HUES64 (cell line): ENCODE measurements at regions not wholly inside any gene's neighbourhood (a gene's known extent, or its start where the extent isn't known, plus 50 kb on each side); places are given as distances from the start of the nearest gene placed in this dataset.

Experiments
- H3K27ac ChIP-seq: 2 replicates; pipeline ENCODE4 v1.7.0; 2013; ENCODE audit warnings: low read depth, low read length, inconsistent platforms
- H3K27me3 ChIP-seq: 2 replicates; pipeline ENCODE4 v1.6.1; 2013; ENCODE audit warnings: mild to moderate bottlenecking, low read length; ENCODE audit not compliant: insufficient read depth
- H3K36me3 ChIP-seq: 2 replicates; pipeline ENCODE4 v1.6.1; 2013; ENCODE audit warnings: mild to moderate bottlenecking, low read length; ENCODE audit not compliant: insufficient read depth
- H3K4me1 ChIP-seq: 2 replicates; pipeline ENCODE4 v1.6.1; 2013; ENCODE audit warnings: mild to moderate bottlenecking, low read length, moderate library complexity; ENCODE audit not compliant: insufficient read depth
- H3K4me3 ChIP-seq: 2 replicates; pipeline ENCODE4 v1.5.1; 2013; ENCODE audit warnings: mild to moderate bottlenecking, low read length, moderate library complexity
- H3K9ac ChIP-seq: 2 replicates; pipeline ENCODE4 v1.6.1; 2013; ENCODE audit warnings: mild to moderate bottlenecking, low read depth, low read length
- H3K9me3 ChIP-seq: 2 replicates; pipeline ENCODE4 v1.6.1; 2013; ENCODE audit warnings: low read depth, low read length; ENCODE audit not compliant: insufficient read depth
- WGBS: fragments of 150-250, 120-280 bp; methylation state at CpG from one replicate; pipeline ENCODE4 v1.1.7; 2013; ENCODE audit warnings: missing lambda C conversion rate; 5-methylcytosine and 5-hydroxymethylcytosine counted together

DNA sequence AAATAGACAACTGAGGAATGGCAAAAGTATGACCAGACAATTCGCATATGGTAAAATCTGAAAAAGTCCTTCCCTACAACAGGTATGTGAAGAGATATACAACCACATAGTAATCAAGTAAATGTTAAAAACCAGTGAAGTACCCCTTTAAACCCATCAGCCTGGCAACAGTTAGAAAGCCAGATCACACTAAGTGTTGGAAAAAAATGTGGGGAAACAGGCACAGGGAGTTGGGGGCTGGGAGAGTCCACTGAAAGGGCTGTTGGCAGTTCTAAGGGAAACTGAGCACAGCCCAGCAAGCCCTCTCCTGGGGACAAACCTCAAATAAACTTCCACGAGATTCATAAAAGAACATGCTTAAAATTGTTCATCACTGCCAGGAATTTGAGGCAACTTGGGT, 242.1 kb downstream of the BUD13 start:
- Histone ChIP-seq H3K4me1 (peaks cover 9% of the 10 kb centered on the region; the same call in 1 of the 2 replicates), H3K9ac (no peak overlapping the region), H3K4me3 (no peak overlapping the region), H3K9me3 (no peaks in the 10 kb centered on the region), H3K27ac (no peak overlapping the region), H3K27me3 (no peaks in the 10 kb centered on the region), H3K36me3 (no peaks in the 10 kb centered on the region)
- WGBS = 95% methylated on average over 2 of the region's 2 CpGs

DNA sequence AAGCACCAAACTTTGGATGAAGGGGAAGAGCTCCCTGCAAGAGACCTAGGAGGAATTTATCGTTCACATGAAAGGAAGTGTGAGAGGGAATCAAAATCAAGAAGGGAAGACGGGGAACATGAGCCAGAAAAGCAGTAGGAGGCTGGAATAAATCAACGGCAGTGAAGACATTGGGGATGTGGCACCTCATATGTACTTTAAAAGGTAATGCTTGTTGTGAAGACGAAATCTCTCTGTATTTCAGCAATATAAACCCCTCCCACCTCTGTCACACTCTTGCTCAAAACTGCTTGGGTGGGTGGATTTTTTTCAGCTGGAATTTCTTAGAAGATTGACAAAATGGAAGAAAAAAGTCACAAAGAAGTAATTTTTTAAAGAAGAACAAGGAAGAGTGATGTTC, 243.5 kb downstream of the BUD13 start:
- Histone ChIP-seq H3K27me3 (no peaks in the 10 kb centered on the region), H3K4me3 (no peak overlapping the region), H3K27ac (no peak overlapping the region), H3K4me1 (peaks cover 9% of the 10 kb centered on the region; the same call in 1 of the 2 replicates), H3K9ac (no peak overlapping the region), H3K36me3 (no peaks in the 10 kb centered on the region), H3K9me3 (no peaks in the 10 kb centered on the region)
- 86% methylated on average over 3 of the region's 4 CpGs for WGBS

DNA sequence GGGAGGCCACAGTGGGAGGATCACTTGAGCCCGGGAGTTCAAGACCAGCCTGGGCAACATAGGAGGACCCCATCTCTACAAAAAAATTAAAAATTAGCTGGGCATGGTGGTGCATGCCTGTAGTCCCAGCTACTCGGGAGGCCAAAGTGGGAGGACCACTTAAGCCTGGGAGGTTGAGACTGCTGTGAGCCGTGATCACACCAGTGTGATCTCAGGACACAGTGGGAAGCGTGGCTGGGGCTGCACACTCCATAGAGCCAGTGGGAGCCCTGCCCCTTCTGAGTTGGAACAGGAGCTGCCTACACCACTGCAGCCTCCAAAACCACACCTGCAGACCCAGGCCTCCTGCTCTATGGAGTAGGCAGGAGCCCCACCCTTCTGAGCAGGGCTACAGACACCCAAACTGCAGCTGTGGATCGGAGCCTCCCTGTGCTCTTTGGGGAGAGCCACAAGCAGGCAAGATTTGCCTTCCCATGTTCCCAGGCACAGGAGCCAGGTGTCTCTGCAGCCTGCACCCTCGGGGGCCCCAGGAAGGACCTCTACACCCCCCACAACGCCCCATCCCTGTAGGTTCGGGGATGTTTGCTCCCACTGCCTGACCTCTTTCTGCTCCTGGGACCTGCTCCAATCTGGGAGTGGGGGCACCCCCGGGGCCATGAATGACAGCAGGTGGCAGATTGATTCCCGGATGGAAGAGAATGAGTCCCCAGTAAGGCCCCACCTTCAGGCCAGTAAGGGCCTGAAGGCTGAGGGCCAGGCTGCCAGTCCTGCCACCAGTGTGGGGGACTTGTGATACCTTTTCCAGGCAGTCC, 245.4 kb downstream of the BUD13 start:
- no peaks in the 10 kb centered on the region for H3K27me3 ChIP-seq

DNA sequence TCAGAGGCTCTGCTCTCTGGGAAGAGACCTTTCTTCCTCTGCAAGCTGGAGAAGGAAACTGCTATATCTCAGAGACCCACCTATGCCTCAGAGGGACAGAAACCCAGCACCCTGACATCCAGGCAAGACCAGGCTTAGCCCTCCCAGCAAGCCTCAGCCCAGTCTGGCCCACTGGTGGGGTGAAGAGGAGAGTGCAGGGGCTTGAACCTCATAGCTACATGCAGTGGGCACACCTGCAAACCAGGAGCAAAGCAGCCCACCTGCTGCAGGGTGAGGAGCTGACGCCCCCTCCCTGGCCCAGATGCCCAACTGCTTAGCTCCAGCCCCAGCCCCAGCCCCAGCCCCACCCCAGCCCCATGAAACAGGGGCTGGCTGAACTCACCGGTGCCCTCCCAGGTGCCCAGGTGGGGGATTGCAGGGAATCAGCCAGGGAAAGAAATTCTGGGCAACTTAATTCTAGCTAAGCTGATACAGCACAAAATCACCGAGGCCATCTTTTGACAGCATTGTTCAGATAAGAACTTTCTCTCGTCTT, 246.8 kb downstream of the BUD13 start:
- H3K4me1 ChIP-seq = no peaks in the 10 kb centered on the region
- no peak overlapping the region for H3K4me3 ChIP-seq
- H3K9me3 ChIP-seq = no peaks in the 10 kb centered on the region
- H3K27me3 ChIP-seq = no peaks in the 10 kb centered on the region
- no peak overlapping the region for H3K27ac ChIP-seq
- WGBS = 83% methylated on average over 4 of the region's 4 CpGs
- no peak overlapping the region for H3K9ac ChIP-seq
- H3K36me3 ChIP-seq = no peaks in the 10 kb centered on the region

More for the DNA sequence above, 245.4 kb downstream of the BUD13 start:
- H3K27ac ChIP-seq = no peak overlapping the region
- no peaks in the 10 kb centered on the region for H3K36me3 ChIP-seq
- WGBS = 94% methylated on average over 10 of the region's 10 CpGs
- no peak overlapping the region for H3K4me3 ChIP-seq
- H3K9ac ChIP-seq = no peak overlapping the region
- no peaks in the 10 kb centered on the region for H3K4me1 ChIP-seq
- H3K9me3 ChIP-seq = no peaks in the 10 kb centered on the region

DNA sequence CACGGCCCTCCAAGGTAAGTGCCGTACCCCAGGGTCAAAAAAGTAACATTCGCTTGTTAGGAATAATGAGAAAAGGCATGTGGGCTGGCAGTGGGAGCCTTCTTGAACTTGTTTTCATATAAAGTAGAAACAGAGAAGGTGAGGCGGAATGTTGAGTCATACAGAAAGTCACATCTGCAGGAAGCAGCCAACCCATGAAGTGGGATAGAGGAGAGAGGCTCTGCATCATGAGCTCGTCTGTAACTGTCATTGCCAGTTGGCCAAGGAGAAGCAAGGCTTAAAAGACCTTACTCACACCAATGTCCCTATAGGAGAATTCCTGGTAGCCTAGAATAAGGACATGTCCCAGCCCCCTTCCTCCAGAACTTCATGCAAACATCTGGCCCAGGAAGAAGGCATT, 253.3 kb downstream of the BUD13 start:
- Histone ChIP-seq H3K27ac (no peak overlapping the region), H3K9ac (no peak overlapping the region), H3K4me1 (no peaks in the 10 kb centered on the region), H3K36me3 (no peaks in the 10 kb centered on the region), H3K9me3 (no peaks in the 10 kb centered on the region), H3K27me3 (no peaks in the 10 kb centered on the region), H3K4me3 (no peak overlapping the region)
- WGBS = 92% methylated on average over 5 of the region's 5 CpGs

DNA sequence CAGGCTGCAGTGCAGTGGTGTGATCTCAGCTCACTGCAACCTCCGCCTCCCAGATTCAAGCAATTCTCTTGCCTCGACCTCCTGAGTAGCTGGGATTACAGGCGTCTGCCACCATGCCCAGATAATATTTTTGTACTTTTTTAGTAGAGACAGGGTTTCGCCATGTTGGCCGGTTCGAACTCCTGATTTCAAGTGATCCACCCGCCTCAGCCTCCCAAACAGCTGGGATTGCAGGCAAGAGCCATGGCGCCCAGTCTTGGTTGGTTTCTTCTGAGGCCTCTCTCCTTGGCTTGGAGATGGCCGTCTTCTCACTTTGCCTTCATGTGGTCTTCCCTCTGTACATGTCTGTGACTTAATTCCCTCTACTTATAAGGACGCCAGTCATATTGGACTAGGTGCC, 254.6 kb downstream of the BUD13 start:
- no peaks in the 10 kb centered on the region for H3K9me3 ChIP-seq

DNA sequence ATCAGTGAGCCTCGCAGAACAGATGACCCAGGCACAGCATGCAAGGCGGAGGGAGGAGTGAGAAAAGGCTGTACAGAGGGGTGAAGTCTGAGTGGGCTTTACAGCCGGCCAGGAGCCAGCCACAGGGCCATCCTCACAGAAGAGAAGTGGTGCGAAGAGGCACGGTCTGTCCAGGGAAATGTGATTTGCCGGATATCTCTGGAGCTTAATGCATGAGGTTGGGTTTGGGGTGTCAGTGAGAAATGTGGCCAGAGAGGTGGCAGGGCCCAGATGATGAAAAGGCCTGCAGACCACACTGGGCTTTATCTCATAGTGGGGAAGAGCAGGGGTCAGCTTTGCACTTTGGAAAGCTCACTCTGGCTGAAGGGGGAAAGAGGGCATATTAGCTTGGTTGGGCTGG, 255.2 kb downstream of the BUD13 start:
- Histone ChIP-seq H3K9ac (no peak overlapping the region), H3K9me3 (no peaks in the 10 kb centered on the region), H3K27ac (no peak overlapping the region), H3K27me3 (no peaks in the 10 kb centered on the region), H3K36me3 (no peaks in the 10 kb centered on the region), H3K4me1 (no peaks in the 10 kb centered on the region), H3K4me3 (no peak overlapping the region)
- 86% methylated on average over 6 of the region's 6 CpGs for WGBS

More for the DNA sequence above, 254.6 kb downstream of the BUD13 start:
- Histone ChIP-seq H3K27me3 (no peaks in the 10 kb centered on the region), H3K27ac (no peak overlapping the region), H3K4me3 (no peak overlapping the region), H3K36me3 (no peaks in the 10 kb centered on the region), H3K9ac (no peak overlapping the region), H3K4me1 (no peaks in the 10 kb centered on the region)
- WGBS = 87% methylated on average over 10 of the region's 10 CpGs

GRCh38 chr11:116517077-116517476, 255.7 kb downstream of the BUD13 start:
- WGBS = 87% methylated on average over 4 of the region's 4 CpGs

DNA sequence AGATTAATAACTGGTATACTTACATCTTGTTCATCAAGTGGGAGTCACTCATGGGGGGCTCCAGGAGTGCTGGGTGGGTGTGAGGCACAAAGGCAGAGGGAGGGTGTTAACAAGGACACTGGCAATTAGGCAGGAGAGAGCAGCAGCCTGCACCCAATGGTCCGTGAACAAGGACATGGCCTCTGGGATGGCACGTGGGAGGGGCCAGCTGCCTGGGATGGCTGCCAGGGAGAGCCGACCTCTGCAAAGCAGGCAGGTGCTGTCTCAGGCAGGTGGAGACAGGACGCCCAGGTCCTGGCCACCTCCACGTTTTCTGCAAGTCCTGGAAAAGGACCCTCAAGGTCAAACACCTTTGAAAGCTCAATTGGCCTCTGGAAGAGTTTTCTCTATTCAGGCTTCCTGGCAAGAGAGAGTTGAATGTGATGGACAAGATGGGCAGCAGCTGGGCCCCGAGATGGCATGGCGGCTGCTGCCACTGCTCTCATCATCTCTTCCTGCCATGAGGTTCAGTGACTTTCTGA, 257.1 kb downstream of the BUD13 start:
- Histone ChIP-seq H3K27ac (no peak overlapping the region), H3K4me1 (no peaks in the 10 kb centered on the region), H3K27me3 (no peaks in the 10 kb centered on the region), H3K36me3 (no peaks in the 10 kb centered on the region), H3K9me3 (no peaks in the 10 kb centered on the region), H3K9ac (no peak overlapping the region), H3K4me3 (no peak overlapping the region)
- WGBS = 91% methylated on average over 7 of the region's 7 CpGs

More at GRCh38 chr11:116517077-116517476, 255.7 kb downstream of the BUD13 start:
- Histone ChIP-seq H3K9me3 (no peaks in the 10 kb centered on the region), H3K4me1 (no peaks in the 10 kb centered on the region), H3K9ac (no peak overlapping the region), H3K36me3 (no peaks in the 10 kb centered on the region), H3K27me3 (no peaks in the 10 kb centered on the region), H3K27ac (no peak overlapping the region), H3K4me3 (no peak overlapping the region)

- Histone ChIP-seq H3K27me3 (no peaks in the 10 kb centered on the region), H3K4me1 (no peaks in the 10 kb centered on the region), H3K27ac (no peak overlapping the region), H3K36me3 (no peaks in the 10 kb centered on the region), H3K9ac (no peak overlapping the region), H3K4me3 (no peak overlapping the region), H3K9me3 (no peaks in the 10 kb centered on the region)
- whole genome bisulfite sequencing = 64% methylated on average over 7 of the region's 8 CpGs
Observed at GRCh38 chr11:116513894-116514293, 258.9 kb downstream of the BUD13 start.

- Histone ChIP-seq H3K4me3 (no peak overlapping the region), H3K27me3 (no peaks in the 10 kb centered on the region), H3K4me1 (no peaks in the 10 kb centered on the region), H3K9me3 (no peaks in the 10 kb centered on the region), H3K27ac (no peak overlapping the region), H3K36me3 (no peaks in the 10 kb centered on the region), H3K9ac (no peak overlapping the region)
- WGBS = 71% methylated on average over 8 of the region's 8 CpGs
Observed at GRCh38 chr11:116513278-116513823, 259.4 kb downstream of the BUD13 start.
